ENCODE measurements at regions not wholly inside any gene's neighbourhood (a gene's known extent, or its start where the extent isn't known, plus 50 kb on each side); places are given as distances from the start of the nearest gene placed in this dataset.
A peak's percentile ranks its signal among the peaks of the same experiment; 100 is the strongest.

DNA sequence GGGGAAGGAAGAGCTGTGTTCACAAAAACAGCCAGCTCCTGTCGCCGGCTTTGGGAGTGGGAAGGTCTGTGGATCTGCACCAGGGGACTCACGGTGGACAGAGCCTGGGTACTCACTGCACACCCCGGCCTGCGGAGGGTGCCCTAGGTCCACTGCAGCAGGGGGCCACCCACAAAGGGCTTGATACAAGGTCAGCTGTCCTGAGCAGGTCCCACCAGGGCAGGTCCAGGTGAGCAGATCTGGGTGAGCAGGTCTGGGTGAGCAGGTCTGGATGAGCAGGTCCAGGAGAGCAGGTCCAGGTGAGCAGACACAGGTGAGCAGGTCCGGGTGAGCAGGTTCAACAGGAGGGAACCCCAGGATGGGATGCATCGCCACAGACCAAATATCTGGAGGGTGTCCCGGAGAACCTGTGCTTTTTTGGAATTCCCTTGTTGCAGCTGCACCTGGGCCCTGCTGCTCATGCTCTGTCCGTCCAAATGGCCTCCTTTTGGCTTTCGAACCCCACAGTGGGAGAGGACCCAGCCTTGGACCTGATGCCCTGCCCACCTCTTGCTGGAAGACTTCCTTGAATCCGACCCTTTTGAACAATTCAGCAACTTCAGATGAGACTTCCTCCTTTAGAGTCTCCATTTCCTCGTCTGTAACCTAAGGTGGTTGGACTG, 485.3 kb downstream of the TBC1D22A start:
- H3K27me3 ChIP-seq (ENCODE audit: control insufficient read depth, insufficient read depth, low read length), result no peaks in the 10 kb centered on the region

DNA sequence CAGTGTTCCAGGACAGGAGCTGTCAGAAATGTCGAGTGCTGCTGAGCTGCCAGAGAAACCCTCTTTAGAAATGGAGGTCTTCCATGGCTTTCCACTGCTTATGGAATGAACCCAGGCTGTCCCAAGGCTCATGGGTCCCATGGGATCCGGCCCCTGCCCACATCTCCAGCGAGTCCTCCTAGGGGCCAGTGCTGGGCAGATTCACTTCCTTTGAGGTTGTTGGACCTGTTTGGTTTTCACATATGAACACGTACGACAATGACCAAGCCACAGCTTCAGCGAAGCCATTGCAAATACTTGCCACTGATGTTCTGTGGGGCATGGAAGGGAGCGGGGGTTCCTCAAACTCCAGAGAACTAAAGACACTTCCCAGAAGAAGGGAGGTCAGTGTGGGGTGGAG, 483.3 kb downstream of the TBC1D22A start:
- no peak for DNase-seq (ENCODE audit: low read depth)
- H3K27me3 ChIP-seq (ENCODE audit: control insufficient read depth, insufficient read depth, low read length), result no peaks in the 10 kb centered on the region
- TF ChIP-seq, protein P1, sequence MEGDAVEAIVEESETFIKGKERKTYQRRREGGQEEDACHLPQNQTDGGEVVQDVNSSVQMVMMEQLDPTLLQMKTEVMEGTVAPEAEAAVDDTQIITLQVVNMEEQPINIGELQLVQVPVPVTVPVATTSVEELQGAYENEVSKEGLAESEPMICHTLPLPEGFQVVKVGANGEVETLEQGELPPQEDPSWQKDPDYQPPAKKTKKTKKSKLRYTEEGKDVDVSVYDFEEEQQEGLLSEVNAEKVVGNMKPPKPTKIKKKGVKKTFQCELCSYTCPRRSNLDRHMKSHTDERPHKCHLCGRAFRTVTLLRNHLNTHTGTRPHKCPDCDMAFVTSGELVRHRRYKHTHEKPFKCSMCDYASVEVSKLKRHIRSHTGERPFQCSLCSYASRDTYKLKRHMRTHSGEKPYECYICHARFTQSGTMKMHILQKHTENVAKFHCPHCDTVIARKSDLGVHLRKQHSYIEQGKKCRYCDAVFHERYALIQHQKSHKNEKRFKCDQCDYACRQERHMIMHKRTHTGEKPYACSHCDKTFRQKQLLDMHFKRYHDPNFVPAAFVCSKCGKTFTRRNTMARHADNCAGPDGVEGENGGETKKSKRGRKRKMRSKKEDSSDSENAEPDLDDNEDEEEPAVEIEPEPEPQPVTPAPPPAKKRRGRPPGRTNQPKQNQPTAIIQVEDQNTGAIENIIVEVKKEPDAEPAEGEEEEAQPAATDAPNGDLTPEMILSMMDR (IDR thresholded peaks at IDR 0.05; ENCODE audit: insufficient read depth, low read length, severe bottlenecking), result no peak

More for the DNA sequence above, 485.3 kb downstream of the TBC1D22A start:
- TF ChIP-seq, protein P1 (IDR thresholded peaks at IDR 0.05; ENCODE audit: insufficient read depth, low read length, severe bottlenecking), result no peak
- Histone ChIP-seq H3K36me3 (ENCODE audit: control insufficient read depth, insufficient read depth, low read length) (no peaks in the 10 kb centered on the region), H3K4me3 (ENCODE audit: low read depth, low read length) (no peak overlapping the region)
- DNase-seq (ENCODE audit: low read depth), result no peak
- peak; percentile 32 for FAIRE-seq

DNA sequence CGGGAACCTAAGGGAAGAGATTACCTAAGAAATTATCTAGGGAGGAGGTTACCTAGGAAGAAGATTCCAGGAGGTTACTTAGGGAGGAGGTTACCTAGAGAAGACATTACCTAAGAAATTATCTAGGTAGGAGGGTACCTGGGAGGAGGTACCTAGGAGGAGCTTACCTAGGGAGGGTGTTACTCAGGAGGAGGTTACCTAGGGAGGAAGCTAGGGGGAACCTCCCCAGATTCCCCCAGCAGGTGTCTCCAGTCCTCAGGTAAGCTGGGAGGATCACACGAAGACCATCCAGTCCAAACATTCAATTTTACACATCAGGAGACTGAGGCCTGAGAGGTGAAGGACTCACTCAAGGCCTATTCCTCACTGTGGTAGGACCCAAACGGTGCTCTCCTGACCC, 482.8 kb downstream of the TBC1D22A start:
- H3K4me3 ChIP-seq (ENCODE audit: low read depth, low read length), result no peak overlapping the region
- no peak for DNase-seq (ENCODE audit: low read depth)

More for the DNA sequence above, 483.3 kb downstream of the TBC1D22A start:
- Histone ChIP-seq H3K36me3 (ENCODE audit: control insufficient read depth, insufficient read depth, low read length) (no peaks in the 10 kb centered on the region), H3K4me3 (ENCODE audit: low read depth, low read length) (no peak overlapping the region)
- FAIRE-seq, result no peak

DNA sequence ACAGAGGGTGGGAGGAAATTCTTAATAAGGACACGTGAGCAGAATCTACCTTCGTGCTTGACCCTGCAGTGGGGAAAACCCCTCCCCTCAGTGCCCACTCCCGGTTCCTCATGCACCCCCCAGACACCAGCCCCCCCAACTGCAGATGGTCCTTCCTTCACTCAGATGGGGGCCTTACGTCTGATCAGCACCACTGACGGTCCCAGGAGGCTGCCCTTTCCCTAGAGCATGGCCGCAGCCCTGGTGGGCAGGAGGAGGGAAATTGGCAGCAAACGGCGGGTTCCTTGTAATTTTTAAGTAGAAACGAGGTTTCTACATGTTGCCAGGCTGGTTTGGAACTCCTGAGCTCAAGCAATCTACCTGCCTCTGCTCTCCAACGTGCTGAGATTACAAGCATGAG, 477.7 kb downstream of the TBC1D22A start:
- FAIRE-seq (no peak), DNase-seq (ENCODE audit: low read depth) (no peak)
- TF ChIP-seq, protein P1 (IDR thresholded peaks at IDR 0.05; ENCODE audit: insufficient read depth, low read length, severe bottlenecking), result no peak
- Histone ChIP-seq H3K4me3 (ENCODE audit: low read depth, low read length) (no peak overlapping the region), H3K27me3 (ENCODE audit: control insufficient read depth, insufficient read depth, low read length) (no peaks in the 10 kb centered on the region), H3K36me3 (ENCODE audit: control insufficient read depth, insufficient read depth, low read length) (no peaks in the 10 kb centered on the region)

More for the DNA sequence above, 482.8 kb downstream of the TBC1D22A start:
- H3K27me3 ChIP-seq (ENCODE audit: control insufficient read depth, insufficient read depth, low read length), result no peaks in the 10 kb centered on the region
- no peaks in the 10 kb centered on the region for H3K36me3 ChIP-seq (ENCODE audit: control insufficient read depth, insufficient read depth, low read length)
- FAIRE-seq, result no peak
- TF ChIP-seq, protein P1 (IDR thresholded peaks at IDR 0.05; ENCODE audit: insufficient read depth, low read length, severe bottlenecking), result no peak

- H3K27me3 ChIP-seq (ENCODE audit: control insufficient read depth, insufficient read depth, low read length), result no peaks in the 10 kb centered on the region
- TF ChIP-seq, protein P1 (IDR thresholded peaks at IDR 0.05; ENCODE audit: insufficient read depth, low read length, severe bottlenecking), result no peak
- H3K4me3 ChIP-seq (ENCODE audit: low read depth, low read length), result no peak overlapping the region
- no peak for FAIRE-seq
- H3K36me3 ChIP-seq (ENCODE audit: control insufficient read depth, insufficient read depth, low read length), result no peaks in the 10 kb centered on the region
- no peak for DNase-seq (ENCODE audit: low read depth)
These were observed 477.0 kb downstream of the TBC1D22A start for GRCh38 chr22:47239474-47239860.

Measured in bronchial epithelial cell (primary cell).